WTC11 (cell line): ENCODE measurements at regions not wholly inside any gene's neighbourhood (a gene's known extent, or its start where the extent isn't known, plus 50 kb on each side); places are given as distances from the start of the nearest gene placed in this dataset.

Experiments
- ATF1 ChIP-seq: sonication (generic); formaldehyde crosslinking; IDR thresholded peaks from 2 replicates; pipeline ENCODE4 v1.8.1; 2023; ENCODE audit warnings: mild to moderate bottlenecking, moderate library complexity, missing genetic modification reagents
- CREB1 ChIP-seq: sonication (generic); formaldehyde crosslinking; IDR thresholded peaks from 2 replicates; pipeline ENCODE4 v1.8.0; 2023; ENCODE audit warnings: mild to moderate bottlenecking, missing genetic modification reagents
- ELF4 ChIP-seq: sonication (generic); formaldehyde crosslinking; IDR thresholded peaks from 2 replicates; pipeline ENCODE4 v1.8.1; 2022; ENCODE audit warnings: low read depth, mild to moderate bottlenecking, moderate library complexity, missing genetic modification reagents
- OVOL2 ChIP-seq: fragments of 250-450 bp; sonication (Bioruptor Pico); IDR thresholded peaks from 2 replicates; pipeline ENCODE4 v1.9.0; 2021; ENCODE audit warnings: mild to moderate bottlenecking, borderline replicate concordance
- TF ChIP-seq, protein P1 (sequence below): fragments of 200-600 bp; IDR thresholded peaks from 2 replicates; pipeline ENCODE4 v1.8.0; 2022; ENCODE audit warnings: antibody characterized with exemption
- TF ChIP-seq, protein P2 (sequence below): sonication (generic); formaldehyde crosslinking; IDR thresholded peaks from 2 replicates; pipeline ENCODE4 v1.8.0; 2022; ENCODE audit warnings: mild to moderate bottlenecking, missing genetic modification reagents
- TF ChIP-seq, protein P3 (sequence below): sonication (generic); formaldehyde crosslinking; IDR thresholded peaks from 2 replicates; pipeline ENCODE4 v1.8.0; 2023; ENCODE audit warnings: mild to moderate bottlenecking, missing genetic modification reagents
- TF ChIP-seq, protein P4 (sequence below): fragments of 250-450 bp; sonication (Bioruptor Pico); IDR thresholded peaks from 2 replicates; pipeline ENCODE4 v1.9.0; 2021; ENCODE audit warnings: moderate library complexity, mild to moderate bottlenecking, inconsistent platforms, borderline replicate concordance
- TF ChIP-seq, protein P5 (sequence below): sonication (generic); formaldehyde crosslinking; IDR thresholded peaks from 2 replicates; pipeline ENCODE4 v1.8.0; 2022; ENCODE audit warnings: mild to moderate bottlenecking, missing genetic modification reagents
- TF ChIP-seq, protein P6 (sequence below): sonication (generic); formaldehyde crosslinking; conservative IDR thresholded peaks from 2 replicates; pipeline ENCODE4 v1.8.1; 2023; ENCODE audit warnings: mild to moderate bottlenecking, low read depth, missing genetic modification reagents, moderate library complexity

DNA sequence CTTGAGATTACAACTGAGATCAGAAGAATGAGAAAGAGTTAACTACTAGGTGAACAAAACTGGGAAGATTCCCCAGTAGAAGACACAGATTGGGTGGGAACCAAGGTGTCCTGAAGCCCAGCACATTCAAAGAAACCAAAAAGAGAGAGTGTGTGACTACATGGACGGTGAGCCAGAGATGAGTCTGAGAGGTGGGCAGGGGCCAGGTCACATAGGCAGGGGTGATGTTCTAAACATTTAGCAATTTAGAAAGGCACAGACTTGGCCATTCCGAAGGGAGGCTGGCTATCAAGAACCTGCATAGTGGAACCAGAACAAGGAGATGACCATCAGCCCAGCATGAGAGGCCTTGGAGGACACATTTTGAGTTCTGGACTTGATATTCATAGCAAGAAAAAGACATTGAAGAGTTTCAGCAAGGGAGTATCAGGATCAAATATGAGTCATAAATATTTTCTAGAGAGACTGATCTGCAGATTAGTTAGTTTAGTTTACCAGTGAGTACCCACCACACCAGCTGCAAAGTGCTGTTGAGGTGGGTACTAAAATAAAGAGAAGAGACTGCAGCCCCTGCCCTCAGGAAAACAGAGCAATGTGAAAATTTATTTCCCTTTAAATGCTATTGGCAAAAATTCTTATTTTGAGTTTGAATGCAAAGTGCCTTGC, 340.5 kb upstream of the PRDM1 start:
- TF ChIP-seq, protein P1, sequence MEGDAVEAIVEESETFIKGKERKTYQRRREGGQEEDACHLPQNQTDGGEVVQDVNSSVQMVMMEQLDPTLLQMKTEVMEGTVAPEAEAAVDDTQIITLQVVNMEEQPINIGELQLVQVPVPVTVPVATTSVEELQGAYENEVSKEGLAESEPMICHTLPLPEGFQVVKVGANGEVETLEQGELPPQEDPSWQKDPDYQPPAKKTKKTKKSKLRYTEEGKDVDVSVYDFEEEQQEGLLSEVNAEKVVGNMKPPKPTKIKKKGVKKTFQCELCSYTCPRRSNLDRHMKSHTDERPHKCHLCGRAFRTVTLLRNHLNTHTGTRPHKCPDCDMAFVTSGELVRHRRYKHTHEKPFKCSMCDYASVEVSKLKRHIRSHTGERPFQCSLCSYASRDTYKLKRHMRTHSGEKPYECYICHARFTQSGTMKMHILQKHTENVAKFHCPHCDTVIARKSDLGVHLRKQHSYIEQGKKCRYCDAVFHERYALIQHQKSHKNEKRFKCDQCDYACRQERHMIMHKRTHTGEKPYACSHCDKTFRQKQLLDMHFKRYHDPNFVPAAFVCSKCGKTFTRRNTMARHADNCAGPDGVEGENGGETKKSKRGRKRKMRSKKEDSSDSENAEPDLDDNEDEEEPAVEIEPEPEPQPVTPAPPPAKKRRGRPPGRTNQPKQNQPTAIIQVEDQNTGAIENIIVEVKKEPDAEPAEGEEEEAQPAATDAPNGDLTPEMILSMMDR = no peak
- no peak for TF ChIP-seq ATF1 (CRISPR knock-in tag)
- TF ChIP-seq OVOL2 (CRISPR knock-in tag) = no peak
- TF ChIP-seq, protein P2, sequence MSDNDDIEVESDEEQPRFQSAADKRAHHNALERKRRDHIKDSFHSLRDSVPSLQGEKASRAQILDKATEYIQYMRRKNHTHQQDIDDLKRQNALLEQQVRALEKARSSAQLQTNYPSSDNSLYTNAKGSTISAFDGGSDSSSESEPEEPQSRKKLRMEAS (CRISPR knock-in tag) = no peak
- no peak for TF ChIP-seq ELF4 (CRISPR knock-in tag)
- TF ChIP-seq, protein P3, sequence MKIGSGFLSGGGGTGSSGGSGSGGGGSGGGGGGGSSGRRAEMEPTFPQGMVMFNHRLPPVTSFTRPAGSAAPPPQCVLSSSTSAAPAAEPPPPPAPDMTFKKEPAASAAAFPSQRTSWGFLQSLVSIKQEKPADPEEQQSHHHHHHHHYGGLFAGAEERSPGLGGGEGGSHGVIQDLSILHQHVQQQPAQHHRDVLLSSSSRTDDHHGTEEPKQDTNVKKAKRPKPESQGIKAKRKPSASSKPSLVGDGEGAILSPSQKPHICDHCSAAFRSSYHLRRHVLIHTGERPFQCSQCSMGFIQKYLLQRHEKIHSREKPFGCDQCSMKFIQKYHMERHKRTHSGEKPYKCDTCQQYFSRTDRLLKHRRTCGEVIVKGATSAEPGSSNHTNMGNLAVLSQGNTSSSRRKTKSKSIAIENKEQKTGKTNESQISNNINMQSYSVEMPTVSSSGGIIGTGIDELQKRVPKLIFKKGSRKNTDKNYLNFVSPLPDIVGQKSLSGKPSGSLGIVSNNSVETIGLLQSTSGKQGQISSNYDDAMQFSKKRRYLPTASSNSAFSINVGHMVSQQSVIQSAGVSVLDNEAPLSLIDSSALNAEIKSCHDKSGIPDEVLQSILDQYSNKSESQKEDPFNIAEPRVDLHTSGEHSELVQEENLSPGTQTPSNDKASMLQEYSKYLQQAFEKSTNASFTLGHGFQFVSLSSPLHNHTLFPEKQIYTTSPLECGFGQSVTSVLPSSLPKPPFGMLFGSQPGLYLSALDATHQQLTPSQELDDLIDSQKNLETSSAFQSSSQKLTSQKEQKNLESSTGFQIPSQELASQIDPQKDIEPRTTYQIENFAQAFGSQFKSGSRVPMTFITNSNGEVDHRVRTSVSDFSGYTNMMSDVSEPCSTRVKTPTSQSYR = no peak
- TF ChIP-seq, protein P4, sequence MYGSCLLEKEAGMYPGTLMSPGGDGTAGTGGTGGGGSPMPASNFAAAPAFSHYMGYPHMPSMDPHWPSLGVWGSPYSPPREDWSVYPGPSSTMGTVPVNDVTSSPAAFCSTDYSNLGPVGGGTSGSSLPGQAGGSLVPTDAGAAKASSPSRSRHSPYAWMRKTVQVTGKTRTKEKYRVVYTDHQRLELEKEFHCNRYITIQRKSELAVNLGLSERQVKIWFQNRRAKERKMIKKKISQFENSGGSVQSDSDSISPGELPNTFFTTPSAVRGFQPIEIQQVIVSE (CRISPR knock-in tag) = no peak
- no peak for TF ChIP-seq CREB1 (CRISPR knock-in tag)
- TF ChIP-seq, protein P5, sequence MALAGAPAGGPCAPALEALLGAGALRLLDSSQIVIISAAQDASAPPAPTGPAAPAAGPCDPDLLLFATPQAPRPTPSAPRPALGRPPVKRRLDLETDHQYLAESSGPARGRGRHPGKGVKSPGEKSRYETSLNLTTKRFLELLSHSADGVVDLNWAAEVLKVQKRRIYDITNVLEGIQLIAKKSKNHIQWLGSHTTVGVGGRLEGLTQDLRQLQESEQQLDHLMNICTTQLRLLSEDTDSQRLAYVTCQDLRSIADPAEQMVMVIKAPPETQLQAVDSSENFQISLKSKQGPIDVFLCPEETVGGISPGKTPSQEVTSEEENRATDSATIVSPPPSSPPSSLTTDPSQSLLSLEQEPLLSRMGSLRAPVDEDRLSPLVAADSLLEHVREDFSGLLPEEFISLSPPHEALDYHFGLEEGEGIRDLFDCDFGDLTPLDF = no peak
- TF ChIP-seq, protein P6, sequence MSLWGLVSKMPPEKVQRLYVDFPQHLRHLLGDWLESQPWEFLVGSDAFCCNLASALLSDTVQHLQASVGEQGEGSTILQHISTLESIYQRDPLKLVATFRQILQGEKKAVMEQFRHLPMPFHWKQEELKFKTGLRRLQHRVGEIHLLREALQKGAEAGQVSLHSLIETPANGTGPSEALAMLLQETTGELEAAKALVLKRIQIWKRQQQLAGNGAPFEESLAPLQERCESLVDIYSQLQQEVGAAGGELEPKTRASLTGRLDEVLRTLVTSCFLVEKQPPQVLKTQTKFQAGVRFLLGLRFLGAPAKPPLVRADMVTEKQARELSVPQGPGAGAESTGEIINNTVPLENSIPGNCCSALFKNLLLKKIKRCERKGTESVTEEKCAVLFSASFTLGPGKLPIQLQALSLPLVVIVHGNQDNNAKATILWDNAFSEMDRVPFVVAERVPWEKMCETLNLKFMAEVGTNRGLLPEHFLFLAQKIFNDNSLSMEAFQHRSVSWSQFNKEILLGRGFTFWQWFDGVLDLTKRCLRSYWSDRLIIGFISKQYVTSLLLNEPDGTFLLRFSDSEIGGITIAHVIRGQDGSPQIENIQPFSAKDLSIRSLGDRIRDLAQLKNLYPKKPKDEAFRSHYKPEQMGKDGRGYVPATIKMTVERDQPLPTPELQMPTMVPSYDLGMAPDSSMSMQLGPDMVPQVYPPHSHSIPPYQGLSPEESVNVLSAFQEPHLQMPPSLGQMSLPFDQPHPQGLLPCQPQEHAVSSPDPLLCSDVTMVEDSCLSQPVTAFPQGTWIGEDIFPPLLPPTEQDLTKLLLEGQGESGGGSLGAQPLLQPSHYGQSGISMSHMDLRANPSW (CRISPR knock-in tag) = no peak
